Nephron progenitor cell (in vitro differentiated cells): ENCODE measurements at regions not wholly inside any gene's neighbourhood (a gene's known extent, or its start where the extent isn't known, plus 50 kb on each side); places are given as distances from the start of the nearest gene placed in this dataset.

Source experiments
- DNase-seq: peaks from one replicate; pipeline ENCODE4 v3.0.0; 2021
- H3K27ac Mint-ChIP-seq: 2 replicates; pipeline ENCODE4 v1.8.0; 2021; ENCODE audit warnings: mild to moderate bottlenecking, moderate library complexity, mixed read lengths
- H3K27me3 Mint-ChIP-seq: 2 replicates; pipeline ENCODE4 v1.8.0; 2021; ENCODE audit warnings: mild to moderate bottlenecking, low read depth, mixed read lengths; ENCODE audit not compliant: poor library complexity
- H3K36me3 Mint-ChIP-seq: 2 replicates; pipeline ENCODE4 v1.8.0; 2021; ENCODE audit warnings: low read depth, mixed read lengths
- H3K4me1 Mint-ChIP-seq: 2 replicates; pipeline ENCODE4 v1.8.0; 2021; ENCODE audit warnings: mixed read lengths
- H3K4me3 Mint-ChIP-seq: 2 replicates; pipeline ENCODE4 v1.8.0; 2021; ENCODE audit warnings: mild to moderate bottlenecking, moderate library complexity, mixed read lengths
- H3K9me3 Mint-ChIP-seq: 2 replicates; pipeline ENCODE4 v1.8.0; 2021; ENCODE audit warnings: mild to moderate bottlenecking, moderate library complexity, mixed read lengths
- TF ChIP-seq, protein P1 (sequence below): fragments of 200-600 bp; sonication (generic); IDR thresholded peaks from 2 replicates; pipeline ENCODE4 v1.5.0; 2021; ENCODE audit warnings: antibody characterized with exemption

DNA sequence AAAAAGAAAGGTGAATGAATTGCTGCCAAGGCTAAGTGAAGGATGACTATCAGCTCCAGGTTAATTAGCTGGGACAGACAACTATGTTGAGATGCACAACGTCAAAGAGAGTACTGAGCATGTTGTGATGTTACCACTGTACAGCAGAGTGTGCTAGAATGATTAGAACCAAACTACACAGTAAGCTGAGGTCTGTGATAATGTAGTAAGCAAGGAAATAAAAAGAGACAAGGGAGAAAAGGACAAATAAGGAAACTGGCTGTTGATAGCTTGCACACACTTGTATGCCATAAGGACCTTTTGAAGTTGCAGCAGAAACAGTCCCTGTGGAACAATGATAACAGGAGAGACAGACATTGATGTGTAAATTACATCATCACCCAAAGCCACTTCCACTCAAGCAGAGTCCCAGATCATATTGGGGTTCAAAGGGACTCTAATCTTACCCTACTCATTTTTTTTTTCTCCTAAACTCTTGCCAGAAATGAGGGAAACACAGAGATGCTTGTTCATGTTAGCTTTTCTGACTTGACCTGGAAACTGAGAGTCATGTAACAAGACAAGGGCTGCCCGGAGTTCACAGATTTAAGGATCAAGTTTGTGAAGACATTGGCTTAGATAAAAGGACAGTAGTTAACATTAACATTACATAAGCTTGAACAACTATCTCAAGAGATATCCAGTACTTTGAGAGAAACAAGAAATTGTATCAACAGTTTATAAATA, 189.9 kb downstream of the CENPW start:
- DNase-seq, result no peak
- Mint-ChIP-seq H3K4me3 (no peak overlapping the region), H3K27me3 (no peaks in the 10 kb centered on the region), H3K9me3 (no peaks in the 10 kb centered on the region), H3K27ac (no peak overlapping the region), H3K4me1 (peaks cover 23% of the 10 kb centered on the region), H3K36me3 (no peaks in the 10 kb centered on the region)
- TF ChIP-seq, protein P1, sequence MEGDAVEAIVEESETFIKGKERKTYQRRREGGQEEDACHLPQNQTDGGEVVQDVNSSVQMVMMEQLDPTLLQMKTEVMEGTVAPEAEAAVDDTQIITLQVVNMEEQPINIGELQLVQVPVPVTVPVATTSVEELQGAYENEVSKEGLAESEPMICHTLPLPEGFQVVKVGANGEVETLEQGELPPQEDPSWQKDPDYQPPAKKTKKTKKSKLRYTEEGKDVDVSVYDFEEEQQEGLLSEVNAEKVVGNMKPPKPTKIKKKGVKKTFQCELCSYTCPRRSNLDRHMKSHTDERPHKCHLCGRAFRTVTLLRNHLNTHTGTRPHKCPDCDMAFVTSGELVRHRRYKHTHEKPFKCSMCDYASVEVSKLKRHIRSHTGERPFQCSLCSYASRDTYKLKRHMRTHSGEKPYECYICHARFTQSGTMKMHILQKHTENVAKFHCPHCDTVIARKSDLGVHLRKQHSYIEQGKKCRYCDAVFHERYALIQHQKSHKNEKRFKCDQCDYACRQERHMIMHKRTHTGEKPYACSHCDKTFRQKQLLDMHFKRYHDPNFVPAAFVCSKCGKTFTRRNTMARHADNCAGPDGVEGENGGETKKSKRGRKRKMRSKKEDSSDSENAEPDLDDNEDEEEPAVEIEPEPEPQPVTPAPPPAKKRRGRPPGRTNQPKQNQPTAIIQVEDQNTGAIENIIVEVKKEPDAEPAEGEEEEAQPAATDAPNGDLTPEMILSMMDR, result no peak

DNA sequence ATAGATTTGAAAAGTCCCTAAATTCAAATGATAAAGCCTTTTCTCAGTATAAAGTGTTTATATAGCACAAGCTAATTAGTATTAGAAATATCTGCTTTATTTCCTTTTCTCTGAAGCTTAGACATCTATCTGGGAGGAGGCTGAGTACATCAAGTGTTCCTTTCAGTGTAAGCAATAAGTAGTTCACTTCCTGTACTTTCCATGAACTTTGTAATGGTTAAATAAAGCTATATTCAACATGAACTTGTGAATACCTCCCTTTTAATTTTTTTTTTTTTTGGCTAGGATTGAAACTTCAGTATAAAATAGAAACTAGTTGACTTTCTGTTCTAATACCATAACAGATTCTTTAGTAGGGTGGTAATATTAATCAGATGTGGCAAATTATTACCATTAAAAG, 190.9 kb downstream of the CENPW start:
- Mint-ChIP-seq H3K4me1 (peaks cover 20% of the 10 kb centered on the region), H3K36me3 (no peaks in the 10 kb centered on the region), H3K9me3 (no peaks in the 10 kb centered on the region), H3K4me3 (no peak overlapping the region), H3K27me3 (no peaks in the 10 kb centered on the region), H3K27ac (no peak overlapping the region)
- DNase-seq, result no peak
- TF ChIP-seq, protein P1, result no peak

DNA sequence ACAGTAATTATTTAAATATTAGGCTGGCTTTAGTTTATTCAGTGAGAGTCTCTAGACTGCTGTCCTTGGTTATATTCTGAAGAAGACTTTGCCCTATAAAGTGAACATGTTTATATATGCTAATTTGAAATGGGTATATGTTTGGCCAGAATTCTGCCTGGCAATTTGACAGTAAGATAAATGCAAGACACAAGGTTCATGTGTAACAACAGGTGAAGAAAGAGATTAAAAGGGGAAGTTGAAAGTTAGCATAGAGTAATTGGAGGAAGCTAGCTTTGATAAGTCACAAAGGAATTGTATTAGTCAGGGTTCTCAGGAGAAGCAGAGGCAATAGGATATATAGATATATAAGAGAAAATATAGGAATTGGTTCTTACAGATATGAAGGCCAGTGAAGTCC, 191.4 kb downstream of the CENPW start:
- TF ChIP-seq, protein P1, result no peak
- Mint-ChIP-seq H3K4me3 (no peak overlapping the region), H3K4me1 (peaks cover 17% of the 10 kb centered on the region), H3K36me3 (no peaks in the 10 kb centered on the region), H3K27me3 (no peaks in the 10 kb centered on the region), H3K9me3 (no peaks in the 10 kb centered on the region), H3K27ac (no peak overlapping the region)
- DNase-seq, result no peak

DNA sequence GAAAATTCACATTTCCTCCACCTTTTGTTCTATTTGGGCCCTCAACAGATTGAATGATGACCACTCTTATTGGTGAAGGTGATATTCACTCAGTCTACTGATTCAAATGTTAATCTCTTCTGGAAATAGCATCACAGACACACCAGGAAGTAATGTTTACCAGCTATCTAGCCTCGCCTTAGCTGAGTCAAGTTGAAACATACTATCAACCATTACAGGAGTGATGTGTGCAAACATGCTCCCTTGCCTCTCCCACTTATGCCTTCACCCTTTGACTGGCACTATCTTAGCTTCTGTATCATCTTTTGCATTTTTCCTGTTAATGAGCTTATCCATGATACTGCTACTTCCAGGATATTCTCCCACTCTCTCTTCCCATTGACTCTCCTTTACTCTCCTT, 191.9 kb downstream of the CENPW start:
- DNase-seq, result no peak
- no peaks in the 10 kb centered on the region for H3K27me3 Mint-ChIP-seq
- H3K9me3 Mint-ChIP-seq, result no peaks in the 10 kb centered on the region
- H3K4me1 Mint-ChIP-seq, result peaks cover 12% of the 10 kb centered on the region
- no peak overlapping the region for H3K27ac Mint-ChIP-seq
- no peak overlapping the region for H3K4me3 Mint-ChIP-seq
- H3K36me3 Mint-ChIP-seq, result no peaks in the 10 kb centered on the region
- TF ChIP-seq, protein P1, result no peak

DNA sequence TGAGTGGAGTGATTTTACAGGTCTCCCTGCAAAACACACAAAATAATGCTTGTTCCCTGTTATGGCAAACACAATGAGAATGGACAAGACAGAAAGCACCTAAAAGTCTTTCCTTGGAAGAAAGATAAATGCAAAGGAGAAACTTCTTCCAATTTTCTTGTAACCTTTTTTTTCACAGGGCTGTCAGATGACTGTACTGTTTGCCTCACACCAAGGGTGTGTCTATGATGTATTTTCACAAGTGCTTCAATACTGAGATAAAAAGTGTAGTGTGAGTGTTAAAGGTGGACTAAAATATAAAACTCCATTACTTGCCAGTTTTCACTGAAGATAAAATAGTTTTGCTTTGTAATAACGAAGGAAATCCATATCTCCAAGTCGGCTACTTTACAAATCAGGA, 194.5 kb downstream of the CENPW start:
- TF ChIP-seq, protein P1, result no peak
- H3K9me3 Mint-ChIP-seq, result no peaks in the 10 kb centered on the region
- no peaks in the 10 kb centered on the region for H3K36me3 Mint-ChIP-seq
- H3K27ac Mint-ChIP-seq, result no peak overlapping the region
- no peaks in the 10 kb centered on the region for H3K27me3 Mint-ChIP-seq
- no peak for DNase-seq
- peaks cover 8% of the 10 kb centered on the region for H3K4me1 Mint-ChIP-seq
- H3K4me3 Mint-ChIP-seq, result no peak overlapping the region

DNA sequence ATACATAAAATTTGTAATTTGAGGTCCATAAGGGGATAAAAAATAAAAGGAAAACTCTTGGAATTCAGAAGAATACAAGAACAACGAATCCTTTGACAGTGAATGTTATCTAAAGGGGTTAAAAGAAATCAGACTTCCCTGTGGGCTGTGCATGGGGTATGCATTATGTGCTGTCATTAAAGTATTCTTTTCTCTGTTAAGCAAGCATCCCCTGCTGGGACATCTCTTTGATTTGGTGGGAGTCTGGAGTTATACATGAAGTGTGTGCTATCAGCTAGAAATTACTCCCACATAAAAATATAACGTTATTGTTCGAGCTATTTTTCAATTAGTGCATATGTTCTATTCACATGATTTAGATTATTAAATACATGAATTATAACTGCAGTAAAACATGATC, 195.2 kb downstream of the CENPW start:
- Mint-ChIP-seq H3K36me3 (no peaks in the 10 kb centered on the region), H3K9me3 (no peaks in the 10 kb centered on the region), H3K27me3 (no peaks in the 10 kb centered on the region), H3K27ac (no peak overlapping the region), H3K4me3 (no peak overlapping the region), H3K4me1 (peaks cover under 1% of the 10 kb centered on the region)
- DNase-seq, result no peak
- TF ChIP-seq, protein P1, result no peak
